GM12874 (cell line): ENCODE measurements at regions not wholly inside any gene's neighbourhood (a gene's known extent, or its start where the extent isn't known, plus 50 kb on each side); places are given as distances from the start of the nearest gene placed in this dataset.

ENCODE experiments used
- CTCF ChIP-seq: IDR thresholded peaks from 2 replicates; pipeline ENCODE4 v1.5.1; 2011; ENCODE audit warnings: low read depth, mild to moderate bottlenecking, control low read depth, low read length, moderate library complexity; ENCODE audit not compliant: insufficient read depth

GRCh38 chr5:61647672-61648071, 315.6 kb downstream of the ZSWIM6 start:
- no peak for TF ChIP-seq CTCF

DNA sequence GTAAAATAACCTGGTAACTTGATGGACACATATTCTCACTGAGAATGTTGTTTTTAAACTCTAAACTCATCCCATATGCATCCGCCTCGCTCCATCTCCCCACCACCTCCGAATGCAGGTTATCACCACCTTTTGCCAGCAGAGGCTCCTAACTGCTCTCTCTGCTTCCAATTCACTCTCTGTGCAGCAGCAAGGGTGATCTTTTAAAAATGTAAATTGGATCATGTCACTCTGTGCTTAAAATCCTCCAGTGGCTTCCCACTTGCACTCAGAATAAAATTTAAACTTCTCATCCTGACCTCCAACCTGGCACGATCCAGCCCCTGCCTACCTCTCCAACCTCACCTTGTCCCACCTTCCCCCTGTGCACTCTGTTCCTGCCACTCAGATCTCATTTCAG, 317.2 kb downstream of the ZSWIM6 start:
- no peak for TF ChIP-seq CTCF

DNA sequence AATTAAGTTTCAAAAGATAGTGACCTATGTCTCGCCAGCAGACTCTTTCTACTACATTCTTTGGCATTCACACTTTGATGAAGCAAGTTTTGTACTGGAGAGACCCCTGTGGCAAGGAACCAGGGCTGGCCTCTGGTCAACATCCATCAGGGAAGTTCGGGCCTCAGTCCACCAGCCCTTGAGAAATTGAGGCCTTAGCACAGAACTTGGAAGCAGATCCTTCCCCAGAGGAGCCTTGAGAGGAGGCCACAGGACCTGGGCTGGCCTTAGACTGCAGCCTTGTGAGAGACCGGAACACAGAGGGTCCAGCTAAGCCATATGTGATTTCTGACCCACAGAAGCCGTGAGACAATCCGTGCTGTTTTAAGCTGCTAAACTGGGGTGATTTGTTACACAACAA, 317.9 kb downstream of the ZSWIM6 start:
- no peak for TF ChIP-seq CTCF

- no peak for TF ChIP-seq CTCF
These were observed 318.6 kb downstream of the ZSWIM6 start for GRCh38 chr5:61650661-61651060.

DNA sequence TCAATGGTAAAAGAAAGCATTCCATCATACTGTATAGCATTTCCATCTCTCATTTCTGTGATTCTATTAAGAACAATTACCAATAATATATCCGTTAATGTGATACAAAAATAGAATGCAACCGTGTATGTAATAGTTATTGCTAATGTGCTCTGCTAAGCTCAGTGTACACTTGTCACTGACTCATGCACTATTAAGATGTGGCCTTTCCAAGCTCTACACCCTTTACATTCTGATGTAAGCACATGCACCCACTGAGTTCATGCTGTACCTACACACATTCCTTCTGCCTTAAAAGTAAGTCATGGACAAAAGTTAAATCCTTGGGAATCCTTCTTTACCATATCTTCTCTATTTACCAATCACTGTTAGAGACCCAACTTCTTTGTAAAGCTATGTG, 319.1 kb downstream of the ZSWIM6 start:
- no peak for TF ChIP-seq CTCF

- no peak for TF ChIP-seq CTCF
These were observed 320.9 kb downstream of the ZSWIM6 start for GRCh38 chr5:61652916-61653315.

DNA sequence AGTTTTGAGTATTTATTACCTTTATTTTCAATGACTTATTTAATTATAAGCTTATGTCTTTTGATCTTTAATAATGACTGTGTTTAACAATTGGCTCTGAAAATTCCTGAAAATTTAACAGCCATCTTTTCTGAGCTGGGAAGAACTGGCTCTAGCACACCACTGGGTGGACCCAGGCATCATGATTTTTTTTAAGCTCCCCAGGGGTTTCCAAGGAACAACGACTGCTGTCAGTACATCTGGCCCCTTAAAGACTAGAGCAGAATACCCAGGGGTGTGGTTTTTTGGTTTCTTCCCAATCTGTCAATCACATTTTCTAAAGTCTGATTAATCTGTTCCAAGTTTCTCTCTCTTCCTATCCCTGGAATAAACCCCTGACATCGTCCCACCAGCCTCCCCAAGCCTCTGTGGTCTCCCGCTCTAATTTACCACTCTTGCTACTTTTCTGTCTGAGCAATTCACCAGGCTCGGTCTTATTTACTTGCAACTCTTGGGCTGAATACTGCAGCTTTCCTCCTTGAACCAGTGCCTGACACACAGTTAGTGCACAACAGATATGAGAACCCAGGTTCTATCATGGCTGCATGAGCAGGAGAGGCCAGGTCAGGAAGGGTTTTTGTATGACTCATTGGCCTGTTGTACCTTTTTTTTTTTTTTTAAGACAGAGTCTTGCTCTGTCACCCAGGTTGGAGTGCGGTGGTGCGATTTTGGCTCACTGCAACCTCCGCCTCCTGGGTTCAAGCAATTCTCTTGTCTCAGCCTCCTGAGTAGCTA, 321.9 kb downstream of the ZSWIM6 start:
- TF ChIP-seq CTCF: no peak
